Sigmoid colon (tissue), 4 donors: ENCODE measurements at regions not wholly inside any gene's neighbourhood (a gene's known extent, or its start where the extent isn't known, plus 50 kb on each side); places are given as distances from the start of the nearest gene placed in this dataset.

Experiments used
- EP300 ChIP-seq, 4 donors: sonication (generic); formaldehyde crosslinking; IDR thresholded peaks; one replicate each; pipeline ENCODE4 v1.6.1; 2017; ENCODE audit warnings: antibody characterized with exemption in 4 of 4
- POLR2A ChIP-seq, 2 donors: fragments of 450-650 bp; IDR thresholded peaks; one replicate each; pipeline ENCODE4 v1.6.1; 2016; ENCODE audit warnings: antibody characterized with exemption in 2 of 2, mild to moderate bottlenecking in 2 of 2, moderate library complexity in 2 of 2
- POLR2AphosphoS5 ChIP-seq, 4 donors: sonication (generic); formaldehyde crosslinking; IDR thresholded peaks; one replicate each; pipeline ENCODE4 v1.6.1; 2017; ENCODE audit warnings: antibody characterized with exemption in 4 of 4
- TF ChIP-seq, protein P1 (sequence below), 4 experiments: fragments of 450-650 bp in 3 of 4; fragments of 200-600 bp in 1 of 4; IDR thresholded peaks; one replicate each; pipeline ENCODE4 v1.5.1; 2016 to 2019; ENCODE audit warnings: antibody characterized with exemption in 4 of 4, mild to moderate bottlenecking in 3 of 4, moderate library complexity in 2 of 4

DNA sequence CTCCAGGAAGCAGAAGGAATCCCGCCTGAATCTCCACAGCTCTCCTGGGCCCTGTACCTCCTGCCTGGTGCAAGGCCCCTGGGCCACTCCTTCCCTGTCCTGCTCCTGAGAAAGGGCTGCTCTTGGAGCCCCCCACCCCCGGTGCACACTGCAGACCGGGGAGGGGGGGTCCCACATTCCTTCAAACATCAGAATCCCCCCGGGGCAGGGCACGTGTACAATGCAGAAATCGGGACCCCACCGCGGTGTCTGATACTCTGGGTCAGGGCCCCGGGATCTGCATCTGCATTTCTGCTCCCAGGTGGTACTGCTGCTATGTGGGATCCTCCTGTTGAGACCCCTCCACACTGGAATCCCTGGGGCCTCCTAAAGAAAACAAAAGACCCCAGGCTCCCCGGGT, 99.5 kb upstream of the GSE1 start:
- TF ChIP-seq, protein P1, sequence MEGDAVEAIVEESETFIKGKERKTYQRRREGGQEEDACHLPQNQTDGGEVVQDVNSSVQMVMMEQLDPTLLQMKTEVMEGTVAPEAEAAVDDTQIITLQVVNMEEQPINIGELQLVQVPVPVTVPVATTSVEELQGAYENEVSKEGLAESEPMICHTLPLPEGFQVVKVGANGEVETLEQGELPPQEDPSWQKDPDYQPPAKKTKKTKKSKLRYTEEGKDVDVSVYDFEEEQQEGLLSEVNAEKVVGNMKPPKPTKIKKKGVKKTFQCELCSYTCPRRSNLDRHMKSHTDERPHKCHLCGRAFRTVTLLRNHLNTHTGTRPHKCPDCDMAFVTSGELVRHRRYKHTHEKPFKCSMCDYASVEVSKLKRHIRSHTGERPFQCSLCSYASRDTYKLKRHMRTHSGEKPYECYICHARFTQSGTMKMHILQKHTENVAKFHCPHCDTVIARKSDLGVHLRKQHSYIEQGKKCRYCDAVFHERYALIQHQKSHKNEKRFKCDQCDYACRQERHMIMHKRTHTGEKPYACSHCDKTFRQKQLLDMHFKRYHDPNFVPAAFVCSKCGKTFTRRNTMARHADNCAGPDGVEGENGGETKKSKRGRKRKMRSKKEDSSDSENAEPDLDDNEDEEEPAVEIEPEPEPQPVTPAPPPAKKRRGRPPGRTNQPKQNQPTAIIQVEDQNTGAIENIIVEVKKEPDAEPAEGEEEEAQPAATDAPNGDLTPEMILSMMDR (IDR thresholded peaks at IDR 0.05) = no peak
- no peak for TF ChIP-seq POLR2A (IDR thresholded peaks at IDR 0.05)
- no peak for TF ChIP-seq POLR2AphosphoS5 (IDR thresholded peaks at IDR 0.05)
- TF ChIP-seq EP300 (IDR thresholded peaks at IDR 0.05) = no peak
